Activated naive CD4-positive, alpha-beta T cell treated with anti-CD3 and anti-CD28 coated beads for 36 hours (primary cell): ENCODE measurements at regions not wholly inside any gene's neighbourhood (a gene's known extent, or its start where the extent isn't known, plus 50 kb on each side); places are given as distances from the start of the nearest gene placed in this dataset.

Source experiments
- CTCF ChIA-PET: fragments of 350-600 bp; sonication (Branson Sonifier 250); formaldehyde crosslinking; loops from one replicate; lab custom pipeline; 2021; ENCODE audit warnings: antibody characterized with exemption; lab: Charles Lee
- DNase-seq: peaks from one replicate; pipeline ENCODE4 v3.0.0-alpha.2; 2020
- H3K27ac Mint-ChIP-seq: one replicate; pipeline ENCODE4 v1.8.0; 2021; ENCODE audit warnings: mild to moderate bottlenecking, mixed read lengths
- H3K27me3 Mint-ChIP-seq: one replicate; pipeline ENCODE4 v1.8.0; 2021; ENCODE audit warnings: low read depth, mixed read lengths
- H3K36me3 Mint-ChIP-seq: one replicate; pipeline ENCODE4 v1.8.0; 2021; ENCODE audit warnings: low read depth, mixed read lengths
- H3K4me1 Mint-ChIP-seq: one replicate; pipeline ENCODE4 v1.8.0; 2021; ENCODE audit warnings: low read depth, mixed read lengths
- H3K4me3 Mint-ChIP-seq: one replicate; pipeline ENCODE4 v1.8.0; 2021; ENCODE audit warnings: mild to moderate bottlenecking, moderate library complexity, mixed read lengths
- H3K9me3 Mint-ChIP-seq: one replicate; pipeline ENCODE4 v1.8.0; 2021; ENCODE audit warnings: mixed read lengths
- intact Hi-C: fragments of 100-400 bp; cut with micrococcal nuclease; formaldehyde crosslinking; loops from one replicate; pipeline ENCODE4 v1.15.1; 2023

DNA sequence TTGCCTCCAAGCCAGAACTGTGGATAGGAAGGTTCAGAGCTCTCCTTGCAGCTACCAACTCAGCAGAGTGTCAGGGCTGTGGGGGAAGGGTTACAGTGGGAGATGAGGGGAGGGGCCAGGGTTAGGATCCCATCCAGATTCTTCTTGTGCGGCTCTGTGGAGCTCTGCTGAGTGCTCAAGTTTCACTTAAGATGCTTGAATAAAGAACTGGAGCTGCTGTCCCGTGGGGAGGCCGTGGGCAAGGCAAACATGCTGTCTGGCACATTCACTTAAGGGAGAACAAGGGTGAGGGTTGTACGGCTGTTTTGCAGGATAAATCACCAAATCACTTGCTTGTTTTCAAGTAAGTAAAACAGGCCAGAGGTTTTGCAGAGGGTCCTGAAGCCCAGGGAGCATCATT is 197.1 kb downstream of the FAM76B start:
- H3K36me3 Mint-ChIP-seq, result no peaks in the 10 kb centered on the region
- no peak overlapping the region for H3K27ac Mint-ChIP-seq
- no peaks in the 10 kb centered on the region for H3K27me3 Mint-ChIP-seq
- H3K9me3 Mint-ChIP-seq, result no peaks in the 10 kb centered on the region
- intact Hi-C loops, result no loop called here
- CTCF ChIA-PET, result interaction anchor here (1.4 kb wide), 1 partner anchor 113 kb away, joined by 7 read pairs; no protein-coding TSS in a partner anchor
- H3K4me3 Mint-ChIP-seq, result no peak overlapping the region
- H3K4me1 Mint-ChIP-seq, result peaks cover 9% of the 10 kb centered on the region
- DNase-seq, result no peak

DNA sequence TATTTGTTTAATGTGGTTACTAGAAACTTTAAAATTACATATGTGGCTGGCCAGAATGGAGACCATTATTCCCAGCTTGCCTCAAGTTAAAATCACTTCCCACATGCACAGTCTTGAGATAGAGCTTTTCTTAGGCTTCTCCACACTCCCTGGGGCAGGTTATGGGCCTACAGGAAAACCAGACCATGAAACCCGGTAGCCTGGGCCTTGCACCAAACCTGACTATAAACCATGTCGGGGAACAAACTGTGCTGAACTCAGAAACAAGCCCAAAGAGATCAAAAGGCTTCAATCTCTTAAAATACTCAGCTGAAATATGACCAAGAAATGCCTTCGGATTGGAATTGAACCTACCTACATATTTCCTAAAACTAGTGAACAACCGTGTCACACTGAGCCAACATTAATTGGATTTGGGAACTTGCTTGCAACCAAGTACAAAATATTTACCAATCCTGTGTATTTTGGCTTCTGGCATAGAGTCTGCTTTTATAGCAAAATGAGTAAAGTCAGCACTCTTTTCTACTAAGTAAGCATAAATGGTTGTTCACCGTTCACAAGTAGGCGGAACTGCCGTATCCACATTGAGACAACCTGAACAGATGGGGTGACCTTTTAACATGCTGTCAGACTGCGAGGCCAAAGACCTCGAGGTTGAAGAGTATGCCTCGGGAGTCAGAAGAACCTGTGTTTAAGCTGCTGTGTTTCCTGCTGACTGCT is 199.5 kb downstream of the FAM76B start:
- Mint-ChIP-seq H3K4me3 (no peak overlapping the region), H3K36me3 (no peaks in the 10 kb centered on the region), H3K27ac (no peak overlapping the region), H3K9me3 (no peaks in the 10 kb centered on the region), H3K4me1 (peaks cover 12% of the 10 kb centered on the region), H3K27me3 (no peaks in the 10 kb centered on the region)
- CTCF ChIA-PET, result interaction anchor here (0.7 to 1.5 kb wide), 2 partner anchors 12 to 115 kb away, joined by 3 to 4 read pairs; no protein-coding TSS in a partner anchor
- intact Hi-C loops, result no loop called here
- no peak for DNase-seq

DNA sequence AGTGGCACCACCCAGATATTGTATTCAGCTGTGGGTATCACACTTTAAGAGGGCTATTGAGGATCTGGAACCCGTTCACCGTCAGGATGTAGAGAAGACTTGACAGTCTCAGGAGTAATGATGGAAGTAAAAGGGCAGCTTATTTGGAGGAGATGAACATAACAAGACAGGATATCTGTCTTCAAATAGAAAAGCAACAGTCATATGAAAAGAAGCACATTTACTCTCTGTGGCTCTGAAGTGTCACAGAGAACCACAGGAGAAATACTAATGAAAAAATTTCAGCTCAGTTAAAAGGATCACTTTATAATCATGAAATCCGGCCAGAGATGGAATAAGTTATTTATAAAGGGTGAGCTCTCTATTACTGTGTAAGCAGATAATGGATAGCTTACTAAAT is 200.8 kb downstream of the FAM76B start:
- no peak overlapping the region for H3K4me3 Mint-ChIP-seq
- no peaks in the 10 kb centered on the region for H3K36me3 Mint-ChIP-seq
- no peaks in the 10 kb centered on the region for H3K9me3 Mint-ChIP-seq
- DNase-seq, result no peak
- H3K27ac Mint-ChIP-seq, result no peak overlapping the region
- CTCF ChIA-PET, result interaction anchor here (0.6 kb wide), 1 partner anchor 30 kb away, joined by 3 read pairs; no protein-coding TSS in a partner anchor
- peaks cover 18% of the 10 kb centered on the region for H3K4me1 Mint-ChIP-seq
- H3K27me3 Mint-ChIP-seq, result no peaks in the 10 kb centered on the region
- intact Hi-C loops, result no loop called here

DNA sequence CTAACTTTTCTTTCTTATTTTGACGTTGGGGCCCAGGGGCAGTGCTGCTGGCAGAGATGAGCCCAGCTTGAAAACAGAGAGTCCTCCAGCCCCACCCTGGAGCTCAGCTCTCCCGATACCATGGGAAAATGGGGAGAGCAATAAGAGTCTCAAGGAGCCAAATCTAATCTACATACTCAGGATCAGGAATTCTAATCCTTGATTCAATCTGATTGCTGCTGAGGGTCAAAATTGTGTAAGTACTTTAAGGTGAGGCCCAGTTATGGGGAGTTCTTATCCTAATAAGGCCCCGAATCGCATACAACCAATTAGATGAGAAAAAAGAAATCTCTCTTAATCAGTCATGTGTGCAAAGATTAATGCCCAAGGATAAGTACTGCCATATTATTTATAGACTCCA is 202.9 kb downstream of the FAM76B start:
- DNase-seq, result no peak
- Mint-ChIP-seq H3K4me3 (no peak overlapping the region), H3K4me1 (peaks cover 18% of the 10 kb centered on the region), H3K27ac (no peak overlapping the region), H3K27me3 (no peaks in the 10 kb centered on the region), H3K36me3 (no peaks in the 10 kb centered on the region), H3K9me3 (no peaks in the 10 kb centered on the region)
- intact Hi-C loops, result no loop called here
- CTCF ChIA-PET, result no interaction called here

DNA sequence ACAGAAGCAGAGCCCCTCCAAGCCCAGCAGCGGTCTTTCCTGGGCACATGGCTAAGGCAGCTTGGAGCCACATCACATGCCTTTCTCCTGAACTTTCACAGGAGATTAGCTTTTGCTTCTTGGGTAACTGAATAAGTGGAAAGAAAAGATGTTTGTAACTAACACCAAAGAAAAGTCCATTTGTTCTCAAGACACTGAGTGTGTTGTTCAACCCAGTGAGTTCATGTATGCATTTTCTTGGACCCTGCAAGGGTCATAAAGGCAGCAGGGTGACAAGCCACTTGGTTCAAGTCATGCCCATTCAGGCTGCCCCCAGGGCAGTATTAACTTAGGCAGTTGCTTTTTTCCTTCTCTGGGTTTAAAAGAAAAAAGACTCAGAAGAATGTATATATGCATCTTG is 203.4 kb downstream of the FAM76B start:
- CTCF ChIA-PET, result no interaction called here
- Mint-ChIP-seq H3K36me3 (no peaks in the 10 kb centered on the region), H3K9me3 (no peaks in the 10 kb centered on the region)

DNA sequence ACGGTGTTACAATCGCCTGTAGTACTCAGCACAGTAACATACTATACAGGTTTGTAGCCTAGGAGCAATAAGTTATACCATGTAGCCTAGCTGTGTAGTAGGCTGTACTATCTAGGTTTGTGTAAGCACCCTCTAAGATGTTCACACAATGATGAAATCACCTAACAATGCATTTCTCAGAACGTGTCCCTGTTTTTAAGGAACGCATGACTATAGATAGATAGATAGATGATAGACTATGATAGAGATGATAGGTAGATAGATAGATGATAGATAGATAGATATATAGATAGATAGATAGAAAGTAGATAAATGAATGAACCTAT is 203.9 kb downstream of the FAM76B start:
- no peak overlapping the region for H3K27ac Mint-ChIP-seq
- H3K9me3 Mint-ChIP-seq, result no peaks in the 10 kb centered on the region
- CTCF ChIA-PET, result interaction anchor here (1.8 kb wide), 1 partner anchor 120 kb away, joined by 3 read pairs; no protein-coding TSS in a partner anchor
- no peak overlapping the region for H3K4me3 Mint-ChIP-seq
- intact Hi-C loops, result no loop called here
- peaks cover 18% of the 10 kb centered on the region for H3K4me1 Mint-ChIP-seq
- H3K27me3 Mint-ChIP-seq, result no peaks in the 10 kb centered on the region
- no peaks in the 10 kb centered on the region for H3K36me3 Mint-ChIP-seq
- no peak for DNase-seq

More for the DNA sequence above, 203.4 kb downstream of the FAM76B start:
- Mint-ChIP-seq H3K4me1 (peaks cover 18% of the 10 kb centered on the region), H3K27ac (no peak overlapping the region), H3K4me3 (no peak overlapping the region), H3K27me3 (no peaks in the 10 kb centered on the region)
- intact Hi-C loops, result no loop called here
- DNase-seq, result no peak

DNA sequence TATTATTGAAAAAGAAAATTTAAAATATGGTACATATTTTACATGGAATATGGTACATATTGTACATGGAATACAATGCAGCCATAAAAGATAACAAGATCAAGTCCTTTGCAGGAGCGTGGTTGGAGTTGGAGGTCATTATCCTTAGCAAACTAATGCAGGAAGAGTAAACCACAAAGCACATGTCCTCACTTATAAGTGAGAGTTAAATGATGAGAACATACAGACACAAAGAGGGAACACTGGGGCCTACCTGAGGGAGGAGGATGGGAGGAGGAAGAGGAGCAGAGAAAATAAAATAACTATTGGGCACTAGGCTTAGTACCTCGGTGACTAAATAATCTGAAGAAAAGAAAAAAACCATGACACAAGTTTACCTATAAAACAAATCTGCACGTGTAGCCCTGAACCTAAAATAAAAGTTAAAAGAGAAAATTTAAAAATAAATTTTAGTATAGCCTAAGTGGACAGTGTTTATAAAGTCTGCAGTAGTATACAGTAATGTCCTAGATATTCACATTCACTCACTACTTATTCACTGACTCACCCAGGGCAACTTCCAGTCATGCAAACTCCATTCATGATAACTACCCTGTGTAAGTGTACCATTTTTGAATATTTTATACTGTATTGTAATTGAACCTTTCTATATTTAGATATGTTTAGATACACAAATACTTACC is 204.4 kb downstream of the FAM76B start:
- Mint-ChIP-seq H3K36me3 (no peaks in the 10 kb centered on the region), H3K4me3 (no peak overlapping the region), H3K27ac (no peak overlapping the region), H3K4me1 (peaks cover 18% of the 10 kb centered on the region), H3K27me3 (no peaks in the 10 kb centered on the region), H3K9me3 (no peaks in the 10 kb centered on the region)
- CTCF ChIA-PET, result interaction anchor here (1.8 kb wide), 1 partner anchor 120 kb away, joined by 3 read pairs; no protein-coding TSS in a partner anchor
- intact Hi-C loops, result no loop called here
- no peak for DNase-seq

DNA sequence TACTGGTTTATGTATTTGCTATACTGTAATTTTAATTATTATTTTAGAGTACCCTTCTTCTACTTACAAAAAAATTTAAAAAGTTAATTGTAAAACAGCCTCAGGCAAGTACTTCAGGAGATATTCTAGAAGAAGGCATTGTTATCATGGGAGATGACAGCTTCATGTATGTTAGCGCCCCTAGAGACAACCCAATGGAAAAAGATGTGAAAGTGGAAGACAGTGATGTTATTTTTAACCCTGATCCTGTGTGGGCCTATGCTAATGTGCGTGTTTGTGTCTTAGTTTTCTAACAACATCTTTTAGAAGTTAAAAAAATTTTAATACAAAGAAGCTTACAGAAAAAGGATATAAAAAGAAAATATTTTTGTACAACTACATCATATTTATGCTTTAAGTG is 205.0 kb downstream of the FAM76B start:
- no peaks in the 10 kb centered on the region for H3K36me3 Mint-ChIP-seq
- no peaks in the 10 kb centered on the region for H3K27me3 Mint-ChIP-seq
- H3K27ac Mint-ChIP-seq, result no peak overlapping the region
- H3K4me1 Mint-ChIP-seq, result peaks cover 18% of the 10 kb centered on the region
- H3K4me3 Mint-ChIP-seq, result no peak overlapping the region
- intact Hi-C loops, result loop anchor here (1.0 to 5.0 kb wide), 2 partner anchors 28 to 352 kb away; partner anchors contain the start of gene SESN3
- DNase-seq, result no peak
- CTCF ChIA-PET, result interaction anchor here (1.8 kb wide), 1 partner anchor 121 kb away, joined by 3 read pairs; no protein-coding TSS in a partner anchor
- H3K9me3 Mint-ChIP-seq, result no peaks in the 10 kb centered on the region

DNA sequence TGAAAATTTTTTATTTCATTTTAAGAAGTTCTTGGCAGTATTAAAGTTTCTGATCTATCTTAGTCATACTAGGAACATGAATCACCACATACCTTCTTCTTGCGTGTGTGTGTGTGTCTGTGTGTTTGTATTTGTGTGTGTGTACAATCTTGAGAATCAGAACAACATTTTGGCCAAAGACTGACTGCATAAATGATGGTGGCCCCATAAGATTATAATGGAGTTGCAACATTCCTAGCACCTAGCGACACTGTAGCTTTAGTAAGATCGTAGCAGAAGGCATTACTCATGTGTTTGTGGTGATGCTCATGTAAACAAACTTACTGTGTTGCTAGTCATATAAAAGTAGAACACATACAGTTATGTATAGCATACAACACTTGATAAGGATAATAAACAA is 205.4 kb downstream of the FAM76B start:
- CTCF ChIA-PET, result interaction anchor here (1.8 kb wide), 1 partner anchor 121 kb away, joined by 3 read pairs; no protein-coding TSS in a partner anchor
- Mint-ChIP-seq H3K9me3 (no peaks in the 10 kb centered on the region), H3K27ac (peak overlapping the region; percentile 14), H3K4me1 (peaks cover 18% of the 10 kb centered on the region), H3K36me3 (no peaks in the 10 kb centered on the region), H3K27me3 (no peaks in the 10 kb centered on the region), H3K4me3 (no peak overlapping the region)
- intact Hi-C loops, result loop anchor here (1.0 to 5.0 kb wide), 2 partner anchors 28 to 352 kb away; partner anchors contain the start of gene SESN3
- no peak for DNase-seq

DNA sequence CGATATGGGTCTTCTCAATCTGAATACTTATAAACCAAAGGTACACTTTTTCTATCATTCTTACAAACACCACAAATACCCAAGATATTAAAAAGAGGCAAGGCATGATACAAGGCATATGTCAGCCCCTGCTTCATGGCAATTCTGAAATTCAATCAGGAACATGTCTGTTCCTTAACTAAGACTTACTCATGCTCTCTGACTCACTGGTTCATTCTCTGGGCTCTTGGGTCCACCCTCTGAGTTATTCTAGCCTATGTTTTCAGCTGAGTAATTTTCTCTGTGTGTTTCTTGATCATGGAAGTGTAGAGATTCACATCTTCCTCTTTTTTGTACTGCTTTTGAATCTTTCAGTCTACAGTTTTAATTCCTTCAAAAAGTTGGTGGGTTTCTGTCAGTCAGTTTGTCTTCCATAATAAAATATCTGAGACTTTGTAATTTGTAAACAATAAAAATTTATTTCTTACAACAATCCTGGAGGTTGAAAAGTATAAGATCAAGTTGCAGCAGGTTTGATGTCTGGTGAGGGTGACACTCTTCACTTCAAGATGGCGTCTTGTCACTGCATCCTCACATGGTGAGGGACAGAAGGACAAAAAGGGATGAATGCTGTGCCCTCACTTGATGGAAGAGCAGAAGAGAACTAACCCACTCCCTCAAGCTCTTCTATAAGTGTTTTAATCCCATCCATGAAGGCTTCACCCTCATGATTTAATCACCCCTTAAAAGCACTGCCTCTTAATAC is 211.7 kb downstream of the FAM76B start:
- DNase-seq, result peak; percentile 36
- H3K4me1 Mint-ChIP-seq, result peaks cover 10% of the 10 kb centered on the region
- no peaks in the 10 kb centered on the region for H3K27me3 Mint-ChIP-seq
- intact Hi-C loops, result loop anchor here (1.0 kb wide), 1 partner anchor 22 kb away; no protein-coding TSS in a partner anchor
- CTCF ChIA-PET, result interaction anchor here (1.1 kb wide), 1 partner anchor 13 kb away, joined by 3 read pairs; no protein-coding TSS in a partner anchor
- H3K4me3 Mint-ChIP-seq, result no peak overlapping the region
- no peak overlapping the region for H3K27ac Mint-ChIP-seq
- no peaks in the 10 kb centered on the region for H3K36me3 Mint-ChIP-seq
- H3K9me3 Mint-ChIP-seq, result no peaks in the 10 kb centered on the region

DNA sequence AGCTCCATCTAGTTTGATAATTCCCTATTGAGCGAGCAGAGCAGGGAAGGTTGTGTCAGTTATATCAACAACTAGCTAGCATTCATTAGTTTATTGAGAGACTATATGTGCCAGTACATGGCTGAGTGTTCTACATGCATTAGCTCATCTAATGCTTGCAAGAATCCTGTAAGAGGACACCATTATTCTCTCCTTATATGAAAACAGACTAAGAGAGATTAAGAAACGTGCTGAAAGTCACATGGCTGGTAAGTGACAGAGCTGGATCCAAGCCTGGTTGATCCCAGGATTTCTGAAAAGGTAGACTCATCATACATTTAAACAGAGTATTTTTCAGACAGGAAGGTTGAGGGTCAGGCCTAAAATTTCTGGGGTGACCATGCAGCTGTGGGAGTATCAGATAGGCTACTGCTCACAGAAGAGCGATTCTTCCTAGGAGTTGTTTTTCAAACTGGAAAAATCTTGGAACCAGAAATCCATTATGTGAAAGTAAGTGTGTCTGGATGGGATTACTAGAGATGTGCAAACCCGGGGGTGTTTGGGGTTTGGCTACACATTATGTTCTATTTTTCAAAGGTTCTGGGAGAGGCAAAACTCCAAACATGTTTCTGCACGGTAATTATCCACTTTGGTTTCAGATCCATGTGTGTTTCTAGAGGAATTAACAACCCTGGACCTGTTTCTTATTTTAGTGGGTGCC is 213.3 kb downstream of the FAM76B start:
- DNase-seq, result no peak
- Mint-ChIP-seq H3K4me3 (no peak overlapping the region), H3K4me1 (peaks cover 10% of the 10 kb centered on the region), H3K27ac (no peak overlapping the region), H3K36me3 (no peaks in the 10 kb centered on the region), H3K27me3 (no peaks in the 10 kb centered on the region), H3K9me3 (no peaks in the 10 kb centered on the region)
- CTCF ChIA-PET, result no interaction called here
- intact Hi-C loops, result no loop called here

DNA sequence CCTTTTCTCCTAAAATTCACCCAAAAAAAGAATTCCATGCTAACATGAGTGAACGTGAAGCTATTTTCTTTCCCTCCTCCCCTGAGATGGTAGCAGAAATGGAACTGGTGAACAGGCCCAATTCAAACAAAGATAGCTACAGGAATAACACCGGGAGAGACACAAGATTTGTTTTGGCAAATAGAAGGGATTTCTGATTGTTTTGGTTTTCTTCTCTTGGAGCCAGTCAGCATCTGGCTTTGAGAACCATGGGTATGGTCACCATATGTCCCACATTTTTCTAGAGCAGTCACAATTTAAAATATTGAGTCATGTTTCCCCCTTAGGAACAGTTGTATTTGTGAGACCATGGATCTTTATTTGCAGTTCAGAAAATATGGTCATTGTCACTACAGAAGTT is 214.1 kb downstream of the FAM76B start:
- CTCF ChIA-PET, result no interaction called here
- H3K27me3 Mint-ChIP-seq, result no peaks in the 10 kb centered on the region
- H3K4me1 Mint-ChIP-seq, result peaks cover 10% of the 10 kb centered on the region
- no peak overlapping the region for H3K4me3 Mint-ChIP-seq
- intact Hi-C loops, result no loop called here
- no peaks in the 10 kb centered on the region for H3K36me3 Mint-ChIP-seq
- no peak overlapping the region for H3K27ac Mint-ChIP-seq
- no peaks in the 10 kb centered on the region for H3K9me3 Mint-ChIP-seq
- DNase-seq, result no peak
